ENCODE measurements at regions not wholly inside any gene's neighbourhood (a gene's known extent, or its start where the extent isn't known, plus 50 kb on each side); places are given as distances from the start of the nearest gene placed in this dataset.

- H3K4me3 ChIP-seq (ENCODE audit: low read depth, low read length): no peak overlapping the region
- DNase-seq (ENCODE audit: low read depth): no peak
- TF ChIP-seq CTCF (IDR thresholded peaks at IDR 0.05; ENCODE audit: insufficient read depth, low read depth, low read length): no peak
Observed at GRCh38 chr4:23572382-23572781, 317.5 kb downstream of the PPARGC1A start.

DNA sequence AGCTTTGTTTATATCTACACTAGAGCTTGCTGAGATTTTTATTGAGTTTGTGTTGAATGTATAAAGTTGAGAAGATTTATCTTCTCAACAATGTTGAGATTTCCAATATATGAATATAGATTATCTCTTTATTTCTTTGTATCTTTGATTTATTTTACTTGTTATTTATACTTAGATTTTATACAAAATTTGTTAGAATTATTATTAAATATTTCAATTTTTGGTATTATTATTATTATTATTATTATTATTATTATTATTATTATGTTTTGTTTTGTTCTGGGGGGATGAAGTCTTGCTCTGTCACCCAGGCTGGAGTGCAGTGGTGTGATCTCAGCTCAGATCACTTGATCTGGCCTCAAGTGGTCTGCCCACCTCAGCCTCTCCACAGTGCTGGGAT, 322.5 kb downstream of the PPARGC1A start:
- no peak for TF ChIP-seq CTCF (IDR thresholded peaks at IDR 0.05; ENCODE audit: insufficient read depth, low read depth, low read length)
- DNase-seq (ENCODE audit: low read depth): no peak
- no peak overlapping the region for H3K4me3 ChIP-seq (ENCODE audit: low read depth, low read length)

- no peak overlapping the region for H3K4me3 ChIP-seq (ENCODE audit: low read depth, low read length)
- no peak for DNase-seq (ENCODE audit: low read depth)
- TF ChIP-seq CTCF (IDR thresholded peaks at IDR 0.05; ENCODE audit: insufficient read depth, low read depth, low read length): no peak
Observed at GRCh38 chr4:23560748-23561147, 329.1 kb downstream of the PPARGC1A start.

DNA sequence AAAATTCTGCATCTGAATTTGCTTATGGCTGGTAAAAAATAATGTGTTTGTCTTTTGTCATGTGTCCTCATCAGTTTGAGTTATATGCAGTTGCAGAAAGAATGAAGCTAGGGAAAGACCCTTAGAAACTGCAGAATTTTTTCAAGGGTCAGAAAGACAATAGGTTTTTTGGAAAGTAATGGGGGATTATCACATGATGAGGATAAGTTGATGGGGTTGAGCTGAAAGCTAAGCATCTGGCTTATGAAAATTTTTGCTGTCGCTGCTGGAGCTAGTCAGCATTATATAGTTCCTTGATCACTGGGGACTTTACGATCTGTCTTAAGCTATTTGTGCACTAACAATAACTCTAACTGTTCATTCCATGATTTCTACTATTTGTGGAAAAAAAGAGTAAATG, 331.7 kb downstream of the PPARGC1A start:
- H3K4me3 ChIP-seq (ENCODE audit: low read depth, low read length): no peak overlapping the region
- DNase-seq (ENCODE audit: low read depth): no peak
- no peak for TF ChIP-seq CTCF (IDR thresholded peaks at IDR 0.05; ENCODE audit: insufficient read depth, low read depth, low read length)

- no peak overlapping the region for H3K4me3 ChIP-seq (ENCODE audit: low read depth, low read length)
- no peak for TF ChIP-seq CTCF (IDR thresholded peaks at IDR 0.05; ENCODE audit: insufficient read depth, low read depth, low read length)
- DNase-seq (ENCODE audit: low read depth): no peak
Observed at GRCh38 chr4:23547601-23548000, 342.2 kb downstream of the PPARGC1A start.

- no peak overlapping the region for H3K4me3 ChIP-seq (ENCODE audit: low read depth, low read length)
- TF ChIP-seq CTCF (IDR thresholded peaks at IDR 0.05; ENCODE audit: insufficient read depth, low read depth, low read length): no peak
- no peak for DNase-seq (ENCODE audit: low read depth)
Observed at GRCh38 chr4:23547096-23547495, 342.8 kb downstream of the PPARGC1A start.

GRCh38 chr4:23539969-23540569, 349.8 kb downstream of the PPARGC1A start:
- no peak for DNase-seq (ENCODE audit: low read depth)
- TF ChIP-seq CTCF (IDR thresholded peaks at IDR 0.05; ENCODE audit: insufficient read depth, low read depth, low read length): no peak
- H3K4me3 ChIP-seq (ENCODE audit: low read depth, low read length): no peak overlapping the region

Data from fibroblast of villous mesenchyme (primary cell).